Glutamatergic neuron (in vitro differentiated cells): ENCODE measurements at regions not wholly inside any gene's neighbourhood (a gene's known extent, or its start where the extent isn't known, plus 50 kb on each side); places are given as distances from the start of the nearest gene placed in this dataset.
"Not testable (repeated sequence)": the region's sequence is repeated elsewhere in the genome, so short reads cannot be mapped to it uniquely, and the experiment has no call there.

Experiments used
- DNase-seq: peaks from one replicate; pipeline ENCODE4 v3.0.0; 2022
- H3K27ac Mint-ChIP-seq: one replicate; pipeline ENCODE4 v1.8.0; 2020; ENCODE audit warnings: mild to moderate bottlenecking, mixed read lengths, inconsistent platforms; ENCODE audit not compliant: unreplicated experiment
- H3K27me3 Mint-ChIP-seq: one replicate; pipeline ENCODE4 v1.8.0; 2020; ENCODE audit warnings: mild to moderate bottlenecking, moderate library complexity, mixed read lengths, inconsistent platforms; ENCODE audit not compliant: unreplicated experiment
- H3K36me3 Mint-ChIP-seq: one replicate; pipeline ENCODE4 v1.8.0; 2020; ENCODE audit warnings: mild to moderate bottlenecking, mixed read lengths, inconsistent platforms; ENCODE audit not compliant: unreplicated experiment
- H3K4me1 Mint-ChIP-seq: one replicate; pipeline ENCODE4 v1.8.0; 2020; ENCODE audit warnings: mild to moderate bottlenecking, low read depth, mixed read lengths, inconsistent platforms; ENCODE audit not compliant: unreplicated experiment
- H3K4me3 Mint-ChIP-seq: one replicate; pipeline ENCODE4 v1.8.0; 2020; ENCODE audit warnings: mild to moderate bottlenecking, mixed read lengths, inconsistent platforms; ENCODE audit not compliant: unreplicated experiment
- H3K9me3 Mint-ChIP-seq: one replicate; pipeline ENCODE4 v1.8.0; 2020; ENCODE audit warnings: mild to moderate bottlenecking, moderate library complexity, mixed read lengths, inconsistent platforms; ENCODE audit not compliant: unreplicated experiment
- TF ChIP-seq, protein P1 (sequence below): fragments of 200-600 bp; sonication (generic); IDR thresholded peaks from one replicate; pipeline ENCODE4 v1.5.0; 2021; ENCODE audit not compliant: partially characterized antibody, unreplicated experiment

DNA sequence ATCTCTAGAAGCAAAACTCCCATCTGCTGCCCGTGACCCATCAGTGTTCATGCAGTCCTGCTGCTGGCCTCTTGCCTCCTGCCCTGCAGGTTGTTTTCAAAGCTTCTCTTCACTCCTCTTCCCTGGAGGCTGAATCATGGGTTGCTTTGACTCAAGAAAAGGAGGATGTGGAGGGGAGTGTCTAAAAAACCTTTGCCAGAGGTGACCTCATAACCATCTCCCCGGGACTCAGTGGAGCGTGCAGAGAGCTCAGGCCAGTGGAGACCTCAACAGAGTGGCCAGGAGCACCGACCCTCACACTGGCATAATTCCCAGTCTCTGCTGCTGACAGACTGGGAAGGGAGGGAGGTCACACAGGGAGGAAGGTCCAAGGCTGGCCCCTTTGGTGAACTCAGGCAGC is 60.9 kb upstream of the ITGA11 start:
- no peak overlapping the region for H3K27ac Mint-ChIP-seq
- TF ChIP-seq, protein P1, sequence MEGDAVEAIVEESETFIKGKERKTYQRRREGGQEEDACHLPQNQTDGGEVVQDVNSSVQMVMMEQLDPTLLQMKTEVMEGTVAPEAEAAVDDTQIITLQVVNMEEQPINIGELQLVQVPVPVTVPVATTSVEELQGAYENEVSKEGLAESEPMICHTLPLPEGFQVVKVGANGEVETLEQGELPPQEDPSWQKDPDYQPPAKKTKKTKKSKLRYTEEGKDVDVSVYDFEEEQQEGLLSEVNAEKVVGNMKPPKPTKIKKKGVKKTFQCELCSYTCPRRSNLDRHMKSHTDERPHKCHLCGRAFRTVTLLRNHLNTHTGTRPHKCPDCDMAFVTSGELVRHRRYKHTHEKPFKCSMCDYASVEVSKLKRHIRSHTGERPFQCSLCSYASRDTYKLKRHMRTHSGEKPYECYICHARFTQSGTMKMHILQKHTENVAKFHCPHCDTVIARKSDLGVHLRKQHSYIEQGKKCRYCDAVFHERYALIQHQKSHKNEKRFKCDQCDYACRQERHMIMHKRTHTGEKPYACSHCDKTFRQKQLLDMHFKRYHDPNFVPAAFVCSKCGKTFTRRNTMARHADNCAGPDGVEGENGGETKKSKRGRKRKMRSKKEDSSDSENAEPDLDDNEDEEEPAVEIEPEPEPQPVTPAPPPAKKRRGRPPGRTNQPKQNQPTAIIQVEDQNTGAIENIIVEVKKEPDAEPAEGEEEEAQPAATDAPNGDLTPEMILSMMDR: no peak

DNA sequence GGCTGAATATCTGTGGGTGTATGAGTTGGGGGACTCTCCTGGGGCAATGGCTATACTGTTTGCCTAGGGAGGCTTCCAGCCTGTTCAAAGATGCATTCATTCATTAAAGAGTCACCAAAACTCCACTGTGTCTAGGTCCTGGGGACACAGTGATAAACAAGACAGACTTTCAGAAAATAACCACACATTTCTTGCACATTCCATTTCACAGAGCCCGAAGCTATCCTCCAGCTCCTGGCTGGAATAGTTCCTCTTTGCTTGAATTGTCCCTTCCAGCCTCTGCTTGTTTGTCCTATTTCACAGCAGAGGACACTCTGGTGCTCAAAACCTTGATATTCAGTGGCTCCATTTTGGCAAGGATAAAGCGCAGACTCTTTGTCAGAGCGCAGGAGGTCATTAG is 61.7 kb upstream of the ITGA11 start:
- Mint-ChIP-seq H3K36me3 (peaks cover 5% of the 10 kb centered on the region), H3K27ac (no peak overlapping the region), H3K9me3 (no peaks in the 10 kb centered on the region), H3K4me3 (no peak overlapping the region), H3K27me3 (no peaks in the 10 kb centered on the region), H3K4me1 (peaks cover 5% of the 10 kb centered on the region)
- TF ChIP-seq, protein P1: no peak
- no peak for DNase-seq

More for the DNA sequence above, 60.9 kb upstream of the ITGA11 start:
- DNase-seq: no peak
- Mint-ChIP-seq H3K36me3 (peaks cover 9% of the 10 kb centered on the region), H3K27me3 (peaks cover 2% of the 10 kb centered on the region), H3K9me3 (no peaks in the 10 kb centered on the region), H3K4me1 (peaks cover 7% of the 10 kb centered on the region), H3K4me3 (no peak overlapping the region)

DNA sequence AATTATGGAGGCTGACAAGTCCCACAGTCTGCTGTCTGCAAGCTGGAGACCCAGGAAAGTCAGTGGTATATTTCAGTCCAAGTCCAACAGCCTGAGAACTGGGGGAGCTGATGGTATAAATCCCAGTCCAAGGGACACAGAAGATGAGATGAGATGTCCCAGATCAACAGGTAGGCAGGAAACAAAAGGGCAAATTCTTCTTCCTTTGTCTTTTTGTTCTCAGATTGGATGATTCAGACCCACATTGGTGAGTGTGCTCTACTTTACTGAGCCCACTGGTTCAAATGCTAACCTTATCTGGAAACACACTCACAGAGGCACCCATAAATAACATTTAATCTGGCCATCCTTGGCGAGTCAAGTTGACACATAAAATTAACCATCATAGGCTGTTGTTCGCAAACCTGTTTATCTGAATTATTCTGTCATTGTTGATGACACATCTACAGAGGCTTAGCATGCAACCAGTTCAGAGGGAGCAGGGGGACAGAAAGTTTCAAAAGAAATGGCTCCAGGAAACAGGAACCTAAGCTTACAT is 62.7 kb upstream of the ITGA11 start:
- H3K9me3 Mint-ChIP-seq: no peaks in the 10 kb centered on the region
- H3K27ac Mint-ChIP-seq: no peak overlapping the region
- no peak overlapping the region for H3K4me3 Mint-ChIP-seq

DNA sequence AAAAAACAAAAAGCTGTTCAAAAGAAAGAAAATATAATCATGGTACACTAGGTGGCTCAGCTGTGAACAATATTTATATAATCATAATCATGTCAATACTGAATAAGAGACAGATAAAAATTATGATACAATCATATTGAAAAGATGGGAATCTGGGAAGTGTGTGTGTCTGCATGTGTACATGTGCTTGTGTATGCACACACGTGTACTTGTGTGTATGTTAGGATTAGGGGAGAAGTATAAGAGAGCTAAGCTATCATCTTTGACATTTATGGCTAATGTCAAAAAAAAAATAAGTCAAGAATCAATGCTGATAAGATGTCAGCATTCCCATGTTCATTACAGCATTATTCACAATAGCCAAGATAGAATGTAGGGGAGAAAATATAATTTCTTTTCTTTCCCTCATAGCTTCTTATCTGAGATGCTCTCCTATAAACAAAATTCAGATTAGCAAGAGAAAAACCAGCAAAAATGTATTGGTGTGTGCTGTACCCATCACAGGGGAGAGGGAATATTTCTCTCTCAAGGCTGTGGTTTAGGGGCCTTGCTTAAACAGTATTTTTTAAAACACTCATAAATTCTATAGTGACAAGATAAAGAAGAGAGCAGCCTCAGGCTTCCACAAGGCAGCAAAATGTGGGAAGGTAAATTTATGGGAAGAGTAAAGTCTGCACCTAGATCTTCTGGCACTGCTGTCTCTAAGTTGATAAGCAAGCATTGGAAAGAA is 63.4 kb upstream of the ITGA11 start:
- H3K9me3 Mint-ChIP-seq: no peaks in the 10 kb centered on the region
- H3K4me3 Mint-ChIP-seq: no peak overlapping the region
- no peak overlapping the region for H3K27ac Mint-ChIP-seq
- TF ChIP-seq, protein P1: no peak
- H3K36me3 Mint-ChIP-seq: peaks cover 10% of the 10 kb centered on the region
- no peak for DNase-seq
- H3K27me3 Mint-ChIP-seq: no peaks in the 10 kb centered on the region
- H3K4me1 Mint-ChIP-seq: peaks cover 6% of the 10 kb centered on the region

More for the DNA sequence above, 62.7 kb upstream of the ITGA11 start:
- H3K27me3 Mint-ChIP-seq: no peaks in the 10 kb centered on the region
- H3K4me1 Mint-ChIP-seq: peaks cover 5% of the 10 kb centered on the region
- TF ChIP-seq, protein P1: no peak
- H3K36me3 Mint-ChIP-seq: peaks cover 5% of the 10 kb centered on the region
- DNase-seq: no peak

DNA sequence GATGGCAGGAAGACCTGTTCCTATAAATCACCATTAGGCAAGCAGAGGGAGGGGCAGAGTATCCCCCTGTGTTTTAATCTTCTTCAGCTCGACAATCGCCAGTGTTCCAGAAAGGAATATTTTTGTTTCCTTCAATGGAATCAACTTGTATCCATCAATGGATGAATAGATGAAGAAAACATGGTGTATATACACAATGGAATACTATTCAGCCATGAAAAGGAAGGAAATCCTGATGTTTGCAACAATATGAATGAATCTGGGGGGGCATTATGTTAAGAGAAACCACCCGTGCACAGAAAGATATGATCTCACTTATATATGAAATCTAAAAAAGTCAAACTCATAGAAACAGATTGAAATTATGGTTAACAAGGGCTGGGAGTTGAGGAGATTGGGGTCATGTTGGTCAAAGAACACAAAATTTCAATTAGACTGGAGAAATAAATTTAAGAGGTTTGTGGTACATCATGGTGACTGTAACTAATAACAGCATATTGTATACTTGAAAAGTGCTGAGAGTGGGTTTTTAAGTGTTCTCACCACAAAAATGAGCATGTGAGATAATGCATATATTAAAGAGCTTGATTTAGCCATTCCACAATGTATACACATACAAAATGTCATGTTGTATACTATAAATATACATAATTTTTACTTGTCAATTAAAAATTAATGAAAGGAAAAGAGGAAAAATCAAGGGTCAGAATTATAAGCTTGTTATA is 64.2 kb upstream of the ITGA11 start:
- TF ChIP-seq, protein P1: no peak
- no peak for DNase-seq
- H3K9me3 Mint-ChIP-seq: no peaks in the 10 kb centered on the region
- peaks cover 10% of the 10 kb centered on the region for H3K36me3 Mint-ChIP-seq
- H3K4me1 Mint-ChIP-seq: peaks cover 6% of the 10 kb centered on the region
- H3K27me3 Mint-ChIP-seq: no peaks in the 10 kb centered on the region
- no peak overlapping the region for H3K4me3 Mint-ChIP-seq
- H3K27ac Mint-ChIP-seq: no peak overlapping the region

DNA sequence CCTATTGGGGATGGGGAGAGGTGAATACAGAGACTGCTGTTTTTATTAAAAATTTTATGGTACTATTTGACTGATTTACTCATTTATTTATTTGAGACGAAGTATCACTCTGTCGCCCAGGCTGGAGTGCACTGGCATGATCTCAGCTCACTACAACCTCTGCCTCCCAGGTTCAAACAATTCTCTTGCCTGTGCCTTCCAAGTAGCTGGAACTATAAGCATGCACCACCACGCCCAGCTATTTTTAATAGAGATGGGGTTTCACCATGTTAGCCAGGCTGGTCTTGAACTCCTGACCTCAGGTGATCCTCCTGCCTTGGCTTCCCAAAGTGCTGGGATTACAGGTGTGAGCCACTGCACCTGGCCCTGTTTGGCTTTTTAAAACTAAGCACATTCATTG is 64.8 kb upstream of the ITGA11 start:
- not testable (repeated sequence) for H3K4me3 Mint-ChIP-seq, H3K27ac Mint-ChIP-seq, H3K36me3 Mint-ChIP-seq, DNase-seq, H3K27me3 Mint-ChIP-seq, H3K4me1 Mint-ChIP-seq, H3K9me3 Mint-ChIP-seq
